ENCODE measurements at regions not wholly inside any gene's neighbourhood (a gene's known extent, or its start where the extent isn't known, plus 50 kb on each side); places are given as distances from the start of the nearest gene placed in this dataset.

- TF ChIP-seq RFX5 (IDR thresholded peaks at IDR 0.05; ENCODE audit: low read depth, low read length) (no peak), CTCF (conservative IDR thresholded peaks at IDR 0.05; ENCODE audit: low read depth, low read length) (no peak), FOS (IDR thresholded peaks at IDR 0.05; ENCODE audit: low read depth, low read length) (no peak), MAFK (IDR thresholded peaks at IDR 0.05; ENCODE audit: low read depth, low read length) (no peak), POLR2A (IDR thresholded peaks at IDR 0.05; ENCODE audit: low read depth, low read length) (no peak), MAZ (IDR thresholded peaks at IDR 0.05; ENCODE audit: borderline replicate concordance, low read depth, low read length) (no peak), SMC3 (IDR thresholded peaks at IDR 0.05; ENCODE audit: low read depth, low read length) (no peak), CHD1 (IDR thresholded peaks at IDR 0.05; ENCODE audit: low read depth, low read length) (no peak), USF2 (IDR thresholded peaks at IDR 0.05; ENCODE audit: low read depth, low read length) (no peak), BHLHE40 (IDR thresholded peaks at IDR 0.05; ENCODE audit: low read depth, low read length) (no peak), RCOR1 (IDR thresholded peaks at IDR 0.05; ENCODE audit: insufficient replicate concordance, low read length) (no peak), CEBPB (IDR thresholded peaks at IDR 0.05; ENCODE audit: low read depth, low read length) (no peak), RAD21 (IDR thresholded peaks at IDR 0.05; ENCODE audit: low read length) (no peak)
- TF ChIP-seq, protein P1, sequence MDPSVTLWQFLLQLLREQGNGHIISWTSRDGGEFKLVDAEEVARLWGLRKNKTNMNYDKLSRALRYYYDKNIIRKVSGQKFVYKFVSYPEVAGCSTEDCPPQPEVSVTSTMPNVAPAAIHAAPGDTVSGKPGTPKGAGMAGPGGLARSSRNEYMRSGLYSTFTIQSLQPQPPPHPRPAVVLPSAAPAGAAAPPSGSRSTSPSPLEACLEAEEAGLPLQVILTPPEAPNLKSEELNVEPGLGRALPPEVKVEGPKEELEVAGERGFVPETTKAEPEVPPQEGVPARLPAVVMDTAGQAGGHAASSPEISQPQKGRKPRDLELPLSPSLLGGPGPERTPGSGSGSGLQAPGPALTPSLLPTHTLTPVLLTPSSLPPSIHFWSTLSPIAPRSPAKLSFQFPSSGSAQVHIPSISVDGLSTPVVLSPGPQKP (IDR thresholded peaks at IDR 0.05; ENCODE audit: borderline replicate concordance, low read depth, low read length): no peak
Measured at GRCh38 chr4:79723507-79723906, 315.5 kb upstream of the GK2 start.

All from IMR-90 (cell line).